Stomach (tissue), 8 donors: ENCODE measurements at regions not wholly inside any gene's neighbourhood (a gene's known extent, or its start where the extent isn't known, plus 50 kb on each side); places are given as distances from the start of the nearest gene placed in this dataset.

Source experiments
- DNase-seq, 2 donors: peaks; one replicate each; pipeline versions ENCODE4 v3.0.0 to v3.0.0-alpha.2; 2013 to 2019
- H3K27ac ChIP-seq, 5 donors: fragments of 200-600 bp in 4 of 5; sonication (generic) in 4 of 5; one replicate each; pipeline ENCODE4 v1.5.1; 2013 to 2019; ENCODE audit warnings: mild to moderate bottlenecking in 1 of 5, moderate library complexity in 1 of 5
- H3K27me3 ChIP-seq, 3 donors: fragments of 200-600 bp; sonication (generic); one replicate each; pipeline ENCODE4 v1.5.1; 2017 to 2019; ENCODE audit warnings: mixed run types in 1 of 3
- H3K36me3 ChIP-seq, 4 donors: fragments of 200-600 bp; sonication (generic); 1 replicate in 3 of 4; 2 replicates in 1 of 4; pipeline ENCODE4 v1.5.1; 2016 to 2019
- H3K4me1 ChIP-seq, 4 donors: fragments of 200-600 bp; sonication (generic); one replicate each; pipeline ENCODE4 v1.5.1; 2016 to 2019
- H3K4me3 ChIP-seq, 4 donors: fragments of 200-600 bp; sonication (generic) in 3 of 4; one replicate each; pipeline ENCODE4 v1.5.1; 2016 to 2019; ENCODE audit warnings: mild to moderate bottlenecking in 1 of 4
- H3K9me3 ChIP-seq, 4 donors: fragments of 200-600 bp; sonication (generic); one replicate each; pipeline ENCODE4 v1.5.1; 2016 to 2019
- EP300 ChIP-seq: sonication (generic); formaldehyde crosslinking; IDR thresholded peaks from one replicate; pipeline ENCODE4 v1.6.1; 2017; ENCODE audit warnings: antibody characterized with exemption
- POLR2A ChIP-seq, 4 donors: fragments of 450-650 bp; IDR thresholded peaks; one replicate each; pipeline ENCODE4 v1.6.1; 2016; ENCODE audit warnings: antibody characterized with exemption in 4 of 4, control low read depth in 2 of 4, mild to moderate bottlenecking in 1 of 4, moderate library complexity in 1 of 4
- POLR2AphosphoS5 ChIP-seq, 3 donors: sonication (generic); formaldehyde crosslinking; IDR thresholded peaks; one replicate each; pipeline ENCODE4 v1.6.1; 2016; ENCODE audit warnings: antibody characterized with exemption in 3 of 3
- WGBS, 5 donors: extraction: QIAGEN DNeasy Blood & Tissue Kit in 3 of 5; methylation state at CpG; one replicate each; pipeline versions ENCODE4 v1.1.5 to v1.1.7; 2013 to 2018; 5-methylcytosine and 5-hydroxymethylcytosine counted together
- intact Hi-C: fragments of 100-400 bp; cut with DNase I; formaldehyde crosslinking; loops from one replicate; pipeline ENCODE4 v1.15.1; 2023; ENCODE audit warnings: low total_unique reads
- TF ChIP-seq, protein P1 (sequence below), 7 experiments: fragments of 450-650 bp in 4 of 7; fragments of 200-600 bp in 3 of 7; sonication (generic) in 3 of 7; IDR thresholded peaks; one replicate each; pipeline ENCODE4 v1.5.1; 2016 to 2019; ENCODE audit warnings: antibody characterized with exemption in 7 of 7, control low read depth in 2 of 7, mild to moderate bottlenecking in 1 of 7
- donor health status: healthy with polysubstance abuse.
- donor health status: Bipolar disorder and iron deficiency.
- donor health status: healthy.

DNA sequence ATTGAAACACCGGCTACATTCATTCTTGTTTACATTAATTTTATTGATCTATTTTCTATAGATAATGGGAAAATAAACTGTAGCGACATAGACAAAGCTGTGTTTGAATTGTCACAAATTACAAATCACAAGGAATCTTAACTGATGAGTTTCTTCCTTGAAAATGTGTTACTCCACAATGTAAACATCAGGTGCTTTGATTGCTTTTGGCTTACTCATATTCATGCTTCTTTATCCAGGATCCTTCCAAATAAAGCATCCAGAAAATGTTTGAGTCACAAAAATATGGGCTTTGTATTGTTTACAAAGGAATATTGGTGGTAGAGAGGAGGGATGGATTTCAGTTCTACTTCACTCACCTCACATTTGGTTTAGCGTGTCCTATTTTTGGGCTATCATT, 64.0 kb downstream of the BMP2 start:
- Histone ChIP-seq H3K27me3 (no peaks in the 10 kb centered on the region), H3K36me3 (no peaks in the 10 kb centered on the region), H3K4me1 (peaks cover 0 to 4% (median 0%) of the 10 kb centered on the region in 4 donors), H3K27ac (no peak overlapping the region), H3K9me3 (no peaks in the 10 kb centered on the region), H3K4me3 (no peak overlapping the region)
- WGBS, 5 donors = 56 to 73% (median 66%) methylated on average over 3 of the region's 3 CpGs
- intact Hi-C loops = no loop called here
- TF ChIP-seq POLR2A (IDR thresholded peaks at IDR 0.05) (no peak), EP300 (no peak)
- DNase-seq = no peak

DNA sequence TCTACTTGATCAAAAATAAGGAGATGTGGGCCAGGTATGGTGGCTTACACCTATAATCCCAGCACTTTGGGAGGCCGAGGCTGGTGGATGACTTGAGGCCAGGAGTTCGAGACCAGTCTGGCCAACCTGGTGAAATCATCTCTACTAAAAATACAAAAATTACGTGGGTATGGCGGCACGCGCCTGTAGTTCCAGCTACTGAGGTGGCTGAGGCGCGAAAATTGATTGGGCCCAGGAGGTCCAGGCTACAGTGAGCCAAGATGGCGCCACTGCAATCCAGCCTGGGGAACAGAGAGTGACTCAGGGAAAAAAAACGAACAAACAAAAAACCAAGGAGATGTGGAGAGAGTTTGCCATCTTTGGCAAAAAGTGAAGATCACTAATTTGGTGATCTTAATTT, 65.3 kb downstream of the BMP2 start:
- intact Hi-C loops = no loop called here
- no peak for DNase-seq
- Histone ChIP-seq H3K9me3 (no peaks in the 10 kb centered on the region), H3K4me3 (no peak overlapping the region), H3K36me3 (no peaks in the 10 kb centered on the region), H3K4me1 (peaks cover 0 to 4% (median 0%) of the 10 kb centered on the region in 4 donors), H3K27ac (no peak overlapping the region), H3K27me3 (no peaks in the 10 kb centered on the region)
- WGBS, 5 donors = 91 to 97% (median 96%) methylated on average over 10 of the region's 10 CpGs
- TF ChIP-seq POLR2AphosphoS5 (IDR thresholded peaks at IDR 0.05) (no peak), EP300 (no peak), POLR2A (IDR thresholded peaks at IDR 0.05) (no peak)
- TF ChIP-seq, protein P1, sequence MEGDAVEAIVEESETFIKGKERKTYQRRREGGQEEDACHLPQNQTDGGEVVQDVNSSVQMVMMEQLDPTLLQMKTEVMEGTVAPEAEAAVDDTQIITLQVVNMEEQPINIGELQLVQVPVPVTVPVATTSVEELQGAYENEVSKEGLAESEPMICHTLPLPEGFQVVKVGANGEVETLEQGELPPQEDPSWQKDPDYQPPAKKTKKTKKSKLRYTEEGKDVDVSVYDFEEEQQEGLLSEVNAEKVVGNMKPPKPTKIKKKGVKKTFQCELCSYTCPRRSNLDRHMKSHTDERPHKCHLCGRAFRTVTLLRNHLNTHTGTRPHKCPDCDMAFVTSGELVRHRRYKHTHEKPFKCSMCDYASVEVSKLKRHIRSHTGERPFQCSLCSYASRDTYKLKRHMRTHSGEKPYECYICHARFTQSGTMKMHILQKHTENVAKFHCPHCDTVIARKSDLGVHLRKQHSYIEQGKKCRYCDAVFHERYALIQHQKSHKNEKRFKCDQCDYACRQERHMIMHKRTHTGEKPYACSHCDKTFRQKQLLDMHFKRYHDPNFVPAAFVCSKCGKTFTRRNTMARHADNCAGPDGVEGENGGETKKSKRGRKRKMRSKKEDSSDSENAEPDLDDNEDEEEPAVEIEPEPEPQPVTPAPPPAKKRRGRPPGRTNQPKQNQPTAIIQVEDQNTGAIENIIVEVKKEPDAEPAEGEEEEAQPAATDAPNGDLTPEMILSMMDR (IDR thresholded peaks at IDR 0.05) = no peak

DNA sequence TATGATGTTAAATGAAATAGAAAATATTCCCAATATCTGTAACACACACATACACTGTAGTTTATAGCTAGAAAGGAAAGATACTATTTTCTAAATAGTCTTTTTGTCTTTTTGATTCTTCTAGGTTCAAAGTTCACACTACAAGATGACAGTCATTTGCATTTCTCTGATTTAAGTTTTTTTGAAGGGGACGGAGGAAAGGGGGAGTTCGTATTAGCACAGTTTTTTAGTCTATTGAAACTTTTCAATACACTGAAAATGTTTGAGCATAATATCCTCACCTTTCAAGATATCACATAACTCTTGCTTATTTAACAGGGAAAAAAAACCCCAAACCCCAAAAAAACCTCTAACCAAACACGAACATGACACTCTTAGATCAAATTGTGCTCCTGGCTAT, 68.1 kb downstream of the BMP2 start:
- TF ChIP-seq EP300 (no peak), POLR2AphosphoS5 (IDR thresholded peaks at IDR 0.05) (no peak), POLR2A (IDR thresholded peaks at IDR 0.05) (no peak)
- TF ChIP-seq, protein P1 (IDR thresholded peaks at IDR 0.05) = no peak
- no peaks in the 10 kb centered on the region for H3K9me3 ChIP-seq
- intact Hi-C loops = no loop called here
- H3K4me1 ChIP-seq = no peaks in the 10 kb centered on the region
- H3K4me3 ChIP-seq = no peak overlapping the region
- peaks cover 0 to 5% (median 0%) of the 10 kb centered on the region in 3 donors for H3K27me3 ChIP-seq
- WGBS, 5 donors = 77 to 84% (median 79%) methylated on average over 3 of the region's 3 CpGs
- no peak overlapping the region for H3K27ac ChIP-seq
- no peaks in the 10 kb centered on the region for H3K36me3 ChIP-seq
- no peak for DNase-seq

DNA sequence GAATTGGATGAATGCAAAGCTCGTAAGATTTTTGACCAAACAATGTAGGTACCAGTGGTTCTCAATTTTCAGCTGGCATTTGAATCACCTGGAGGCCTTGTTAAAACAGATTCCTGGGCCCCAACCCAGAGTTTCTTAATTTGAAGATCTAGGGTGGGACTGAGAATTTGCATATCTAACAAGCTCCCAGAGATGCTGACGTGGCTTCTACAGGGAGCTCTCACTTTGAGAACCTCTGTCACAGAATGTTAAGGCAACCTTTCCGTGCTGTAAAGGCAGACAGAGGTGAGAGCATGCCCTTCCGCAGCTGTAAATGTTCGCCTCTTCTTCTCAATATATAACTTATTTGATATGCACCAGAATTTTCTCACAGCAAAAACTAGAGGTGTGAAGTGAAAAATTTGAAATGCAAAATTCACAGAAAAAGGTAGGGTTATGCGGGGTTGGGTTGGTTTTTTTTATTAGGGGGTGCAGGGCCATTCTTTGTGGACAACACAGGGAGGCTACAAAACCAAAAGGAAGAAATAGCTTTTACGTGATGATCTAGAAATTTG, 69.4 kb downstream of the BMP2 start:
- Histone ChIP-seq H3K27ac (no peak overlapping the region), H3K36me3 (no peaks in the 10 kb centered on the region), H3K4me1 (no peaks in the 10 kb centered on the region), H3K9me3 (no peaks in the 10 kb centered on the region), H3K4me3 (no peak overlapping the region), H3K27me3 (peaks cover 0 to 5% (median 0%) of the 10 kb centered on the region in 3 donors)
- TF ChIP-seq POLR2A (IDR thresholded peaks at IDR 0.05) = no peak
- intact Hi-C loops = no loop called here
- 87 to 88% (median 88%) methylated on average over 7 of the region's 7 CpGs for WGBS, 5 donors
- no peak for DNase-seq

DNA sequence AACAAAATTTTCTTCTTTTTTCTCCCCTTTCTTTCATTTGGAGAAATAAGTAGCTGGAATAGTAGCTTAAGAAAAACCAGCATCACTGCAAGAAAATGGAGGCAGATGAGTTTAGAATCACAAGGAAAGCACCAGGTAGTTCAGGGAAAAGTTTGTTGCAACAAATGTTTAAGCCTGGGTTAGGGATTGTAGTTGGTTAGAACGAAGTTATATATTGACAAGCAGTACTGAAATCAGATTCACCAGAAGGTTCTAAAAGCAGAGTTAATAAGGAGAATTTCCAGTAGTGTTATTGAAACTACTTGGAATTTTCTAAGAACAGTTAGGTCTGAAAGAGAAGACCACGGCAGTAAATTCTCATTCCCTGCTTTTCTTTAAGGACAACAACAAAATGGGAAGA, 70.2 kb downstream of the BMP2 start:
- no peak for TF ChIP-seq POLR2A (IDR thresholded peaks at IDR 0.05)
- TF ChIP-seq POLR2AphosphoS5 (IDR thresholded peaks at IDR 0.05) = no peak
- no peak for TF ChIP-seq EP300
- TF ChIP-seq, protein P1 (IDR thresholded peaks at IDR 0.05) = no peak
- intact Hi-C loops = no loop called here
- H3K27ac ChIP-seq = no peak overlapping the region
- no peaks in the 10 kb centered on the region for H3K36me3 ChIP-seq
- no peak overlapping the region for H3K4me3 ChIP-seq
- peaks cover 0 to 5% (median 0%) of the 10 kb centered on the region in 3 donors for H3K27me3 ChIP-seq
- WGBS, 5 donors = 59 to 83% (median 76%) methylated on average over 2 of the region's 2 CpGs
- no peaks in the 10 kb centered on the region for H3K9me3 ChIP-seq
- DNase-seq = no peak
- no peaks in the 10 kb centered on the region for H3K4me1 ChIP-seq
